ENCODE measurements at regions not wholly inside any gene's neighbourhood (a gene's known extent, or its start where the extent isn't known, plus 50 kb on each side); places are given as distances from the start of the nearest gene placed in this dataset.
A peak's percentile ranks its signal among the peaks of the same experiment; 100 is the strongest.

DNA sequence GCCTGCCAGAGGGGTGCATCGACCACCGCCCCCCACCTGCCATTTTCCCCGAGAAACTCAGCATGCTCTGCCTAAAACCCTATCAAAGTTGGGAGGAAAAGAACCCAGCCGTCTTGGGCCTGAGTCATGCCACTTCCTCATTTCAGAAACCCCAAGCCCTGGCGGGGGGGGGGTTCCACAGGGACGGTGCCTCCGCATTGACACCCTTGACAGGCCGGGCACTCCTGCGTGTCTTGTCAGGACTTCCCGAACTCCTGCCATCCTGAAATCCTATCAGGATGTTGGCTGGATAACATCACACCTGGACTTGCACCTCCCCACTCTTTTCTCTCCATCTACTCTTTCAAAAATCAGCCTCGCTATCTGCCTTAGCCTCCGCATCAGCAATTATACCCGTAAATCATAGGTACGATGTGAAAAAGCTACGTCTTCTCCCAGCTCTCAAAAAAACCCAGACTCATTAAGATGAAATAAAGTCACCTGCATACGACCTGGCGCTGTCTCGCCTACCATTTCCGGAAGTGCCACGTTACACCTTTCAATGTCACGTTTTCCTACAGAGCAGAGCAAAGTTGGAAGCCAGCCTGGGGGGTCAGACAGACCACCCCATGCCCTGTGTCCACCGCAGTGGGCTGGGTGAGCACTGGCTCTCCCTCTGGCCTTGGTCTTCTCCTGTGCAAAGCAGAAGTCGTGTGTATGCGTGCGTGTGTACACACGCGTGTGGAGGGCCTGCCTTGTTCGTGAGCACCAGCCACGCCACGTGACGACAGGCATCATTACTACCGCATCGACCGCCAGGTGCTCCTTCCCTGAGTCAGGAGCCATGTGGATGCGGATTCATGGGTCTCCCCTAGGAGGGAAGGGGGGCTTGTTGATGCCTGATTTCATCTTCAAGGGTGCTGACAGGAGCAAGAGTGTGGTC, 96.7 kb downstream of the RFLNA start:
- peak; percentile 39 for DNase-seq

DNA sequence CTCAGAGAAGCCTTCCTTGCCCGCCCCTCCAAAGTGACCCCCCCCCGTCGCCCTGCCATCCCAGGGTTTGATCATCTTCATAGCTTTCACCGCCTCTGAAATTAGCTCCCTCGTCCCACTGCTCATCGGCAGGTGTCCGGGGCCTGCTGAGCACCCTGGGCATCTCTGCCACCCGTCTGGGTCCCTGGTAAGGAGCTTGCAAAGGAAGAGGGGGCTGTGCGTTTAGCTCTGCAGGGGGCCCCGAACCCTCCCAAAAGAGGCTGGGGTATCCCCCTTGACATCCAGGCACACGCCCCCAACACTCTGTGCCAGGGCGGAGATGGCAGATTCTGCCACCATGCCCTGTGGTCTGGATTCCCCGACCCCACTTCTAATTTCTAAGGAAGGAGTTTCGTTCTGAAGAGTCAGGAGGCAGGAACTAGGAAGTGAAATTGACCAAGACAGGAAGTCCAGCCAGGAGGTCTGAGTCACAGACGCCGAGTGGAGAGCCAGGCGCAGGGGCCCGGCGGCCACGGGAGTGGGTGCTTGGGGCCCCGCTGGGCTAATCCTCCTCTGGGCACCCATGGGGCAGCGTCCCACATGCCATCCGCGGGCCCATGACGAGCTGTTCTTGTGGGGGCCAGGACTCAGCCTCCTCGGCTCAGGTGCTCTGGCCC, 95.7 kb downstream of the RFLNA start:
- no peak for DNase-seq

DNA sequence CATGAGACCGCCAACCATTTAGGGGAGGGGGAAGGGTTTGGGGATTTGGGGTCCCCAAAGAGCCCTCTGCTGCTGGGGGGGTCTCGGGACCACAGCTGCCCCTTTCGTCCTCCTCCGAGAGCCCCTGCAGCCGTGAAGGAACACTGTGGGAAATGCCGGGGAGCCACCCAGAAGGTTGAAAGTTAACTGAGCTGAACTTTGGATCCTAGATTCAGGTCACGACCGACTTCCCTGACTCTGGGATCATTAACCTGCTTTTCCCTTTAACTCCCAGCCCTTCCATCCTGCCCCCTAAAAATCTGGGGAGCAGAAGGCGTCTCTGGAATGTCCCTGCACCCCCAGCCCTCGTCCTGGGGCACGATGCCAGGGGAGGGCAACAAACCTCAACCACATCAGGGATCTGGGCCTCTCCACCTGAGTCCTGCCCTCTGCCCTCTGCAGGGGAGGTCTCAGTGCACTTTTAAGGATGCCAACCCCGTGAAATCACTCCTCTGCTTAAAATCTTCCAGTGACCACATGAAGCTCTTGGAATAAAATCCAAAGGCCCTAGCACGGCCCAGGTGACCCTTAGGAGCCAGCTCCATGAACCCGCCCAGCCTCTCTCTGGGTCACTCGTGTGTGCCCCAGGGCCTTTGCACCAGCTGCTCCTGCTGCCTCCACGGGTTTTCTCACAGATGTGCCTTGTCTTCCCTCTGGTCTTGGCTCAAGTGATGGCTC, 95.0 kb downstream of the RFLNA start:
- no peak for DNase-seq

DNA sequence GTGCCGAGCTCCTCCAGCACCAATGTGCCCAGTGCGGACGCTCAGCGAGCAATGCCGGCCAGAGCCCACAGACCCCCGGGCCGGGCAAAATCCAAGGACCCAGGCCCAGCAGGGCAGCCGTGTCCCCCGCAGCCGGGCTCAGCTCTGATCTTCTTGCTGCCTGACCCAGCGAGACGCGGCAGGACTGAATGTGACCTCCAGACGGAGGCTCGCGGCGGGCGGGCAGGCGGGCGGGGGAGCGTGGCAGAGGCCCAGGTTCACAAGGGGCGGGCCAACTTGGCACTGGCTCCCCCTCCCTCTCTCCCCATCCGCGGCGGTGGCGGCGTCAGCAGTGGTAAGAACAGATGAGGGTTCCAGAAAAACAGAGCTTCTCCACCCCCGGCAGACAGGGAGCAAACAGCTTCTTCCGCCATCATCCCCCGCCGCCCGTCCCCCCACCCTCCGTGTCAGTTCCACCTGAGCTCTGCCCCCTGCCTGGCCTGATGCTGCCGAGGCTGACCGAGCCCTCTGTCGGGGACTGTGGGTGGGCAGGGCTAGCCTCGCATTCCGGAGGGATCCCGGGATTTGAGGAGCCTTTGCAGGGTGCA, 94.3 kb downstream of the RFLNA start:
- DNase-seq = peak; percentile 77

DNA sequence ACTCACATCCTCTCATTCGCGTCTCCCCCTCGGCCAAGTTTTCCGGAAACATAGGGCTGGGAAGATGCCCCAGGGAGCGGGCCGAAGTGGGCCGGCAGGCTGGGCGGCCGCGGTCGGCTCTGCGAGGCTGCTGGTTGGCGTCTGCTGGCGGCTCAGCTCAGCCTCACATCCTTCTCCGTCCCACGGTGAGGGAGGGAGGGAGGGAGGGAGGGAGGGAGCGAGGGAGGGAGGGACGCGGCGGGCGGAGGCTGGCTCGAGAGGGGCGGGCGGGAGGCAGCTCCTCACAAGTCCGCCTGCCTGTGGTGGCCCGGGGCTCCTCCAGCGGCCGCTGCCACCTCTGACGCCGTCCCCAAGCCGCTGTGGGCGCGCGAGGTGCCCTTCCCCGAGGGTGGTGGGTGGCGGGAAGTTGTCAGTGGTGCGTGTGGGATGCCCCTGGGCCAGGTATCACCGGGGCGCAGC, 93.8 kb downstream of the RFLNA start:
- DNase-seq = peak; percentile 32

DNA sequence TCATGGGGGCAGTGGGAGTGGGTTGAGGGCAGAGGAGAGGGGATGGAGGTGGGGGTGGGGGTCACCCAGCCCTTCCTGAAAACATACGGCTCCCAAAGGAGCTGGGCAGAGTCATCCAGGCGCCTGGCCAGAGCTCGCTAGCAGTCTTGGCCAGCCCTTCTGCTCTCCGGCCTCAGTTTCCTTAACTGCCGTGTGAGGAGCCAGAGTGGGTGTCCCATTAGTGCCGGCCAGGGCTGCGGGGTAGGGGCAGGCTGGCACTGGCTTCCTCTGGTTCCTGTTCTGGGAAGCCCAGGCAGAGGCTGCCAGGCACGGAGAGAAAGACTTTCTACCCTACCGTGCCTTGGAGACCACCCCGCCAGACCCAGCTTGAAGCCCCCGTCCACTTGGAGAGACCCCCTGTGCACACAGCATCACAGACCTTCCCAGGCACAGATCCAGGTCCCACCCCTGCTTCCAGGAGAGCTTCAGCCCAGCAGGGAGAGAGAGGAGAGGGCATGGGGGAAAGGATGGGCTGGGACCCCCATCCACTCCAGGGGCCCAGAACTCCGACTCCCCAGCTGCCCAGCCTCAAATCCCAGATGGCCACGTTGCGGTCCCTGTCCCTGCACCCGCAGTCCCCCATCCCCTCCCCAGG, 93.3 kb downstream of the RFLNA start:
- DNase-seq = no peak

DNA sequence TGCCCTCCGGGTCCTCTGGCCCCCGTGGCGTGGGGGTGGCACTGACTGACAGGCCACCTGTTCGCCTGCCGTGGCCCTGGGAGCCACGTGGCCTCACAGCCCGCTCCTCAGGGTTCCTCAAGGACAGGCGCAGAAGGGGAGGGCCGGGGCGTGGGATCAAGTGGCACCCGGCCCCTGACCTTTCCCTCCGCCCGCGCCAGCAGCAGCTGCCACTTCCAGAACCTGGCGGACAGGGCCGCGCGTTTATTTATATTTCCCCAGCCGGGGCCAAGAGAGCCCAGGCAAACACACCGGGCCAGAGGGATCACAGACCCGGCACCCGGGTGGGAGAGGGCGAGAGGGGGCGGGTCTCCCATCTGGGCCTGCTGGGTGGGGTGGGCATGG, 92.6 kb downstream of the RFLNA start:
- no peak for DNase-seq

DNA sequence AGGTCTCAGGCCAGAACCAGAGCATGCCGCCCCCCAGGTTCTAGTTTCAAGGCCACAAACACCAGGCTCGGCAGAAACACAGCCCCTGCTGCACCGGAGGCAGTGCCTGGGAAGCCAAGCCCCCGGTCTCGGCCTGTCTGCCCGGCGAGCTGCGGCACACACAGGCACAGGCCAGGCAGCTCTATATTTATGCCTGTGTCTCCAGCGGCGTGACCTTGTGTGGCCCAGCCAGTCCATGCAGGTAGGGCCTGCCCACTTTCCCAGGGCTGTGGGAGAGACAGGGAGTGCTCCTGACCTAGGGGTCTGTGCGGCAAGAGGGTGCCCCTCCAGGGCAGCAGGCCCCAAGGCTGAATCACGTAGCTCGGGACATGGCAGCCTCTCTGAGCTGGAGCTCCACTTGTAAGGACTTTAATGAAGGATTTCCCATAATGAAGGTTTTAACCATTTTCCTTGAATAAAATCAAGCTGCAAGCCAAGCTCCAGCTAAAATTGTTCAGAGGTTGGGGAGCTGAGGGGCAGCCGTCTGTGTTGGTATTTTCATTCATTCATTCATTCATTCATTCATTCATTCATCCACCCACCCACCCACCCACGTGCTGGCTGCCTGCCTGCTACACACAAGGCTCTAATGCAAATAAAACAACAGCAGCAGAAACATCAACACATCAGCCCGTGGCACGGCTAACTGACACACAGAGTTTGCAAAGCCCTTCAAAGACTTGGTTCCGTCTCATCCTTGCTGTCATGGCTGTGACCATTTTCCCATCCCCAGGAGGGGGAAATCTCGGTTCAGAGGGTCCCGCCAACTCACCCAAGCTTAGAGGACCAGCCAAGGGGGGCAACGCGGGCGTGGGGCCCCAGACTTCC, 92.0 kb downstream of the RFLNA start:
- no peak for DNase-seq

DNA sequence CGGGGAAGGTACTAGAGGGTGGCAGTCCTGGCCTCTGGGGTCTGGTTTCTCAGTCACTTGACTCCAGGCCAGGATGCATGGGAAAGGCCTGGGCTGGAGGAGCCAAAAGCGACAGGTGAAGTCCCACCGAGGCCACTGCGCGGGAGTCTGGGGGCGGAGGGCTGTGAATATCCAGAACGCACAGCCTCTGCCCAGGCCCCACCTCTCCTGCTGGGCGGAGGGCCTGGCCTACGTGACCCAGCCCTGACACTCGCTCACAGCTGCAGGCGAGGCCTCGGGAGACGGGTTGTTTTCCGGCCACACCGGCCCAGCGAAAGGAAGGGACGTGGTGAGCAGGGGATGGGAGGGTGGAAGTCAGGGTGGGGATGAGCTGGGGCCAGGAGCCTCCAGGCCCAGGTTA, 91.2 kb downstream of the RFLNA start:
- DNase-seq = no peak

DNA sequence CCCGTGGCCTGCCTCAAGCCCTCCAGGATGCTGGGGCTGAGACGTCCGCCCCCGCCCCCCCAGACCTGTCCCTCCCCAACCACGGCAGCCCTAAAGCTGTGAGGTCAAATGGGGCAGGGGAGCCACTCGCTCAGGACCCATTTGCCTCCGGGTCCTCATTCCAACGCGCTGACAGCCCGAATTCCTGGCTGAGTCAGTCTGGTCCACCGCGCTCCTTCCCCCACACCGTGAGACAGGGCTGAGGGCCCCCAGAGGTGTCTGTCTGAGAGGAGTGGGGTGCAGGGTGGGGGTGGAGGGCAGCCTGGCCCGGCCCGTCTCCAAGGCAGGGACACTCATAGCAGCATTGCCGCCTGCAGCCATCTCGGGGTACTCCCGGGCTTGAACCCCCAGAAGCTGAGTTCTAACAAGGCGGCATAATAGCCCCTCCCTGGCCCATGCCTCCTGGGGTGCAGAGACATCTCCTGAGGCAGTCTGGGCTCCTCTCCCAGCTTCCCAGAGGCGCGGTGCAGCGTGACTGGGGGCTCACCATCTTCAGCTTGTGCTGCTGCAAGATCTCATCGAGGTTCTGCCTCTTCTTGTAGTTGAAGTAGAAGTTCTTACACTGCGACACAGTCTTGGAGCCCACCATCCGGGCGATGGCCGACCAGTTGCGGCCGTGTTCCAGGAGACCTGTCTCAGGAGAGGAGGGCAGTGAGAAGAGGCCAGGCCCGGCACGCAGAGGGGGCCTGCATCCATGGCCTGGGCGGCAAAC, 90.5 kb downstream of the RFLNA start:
- DNase-seq = no peak

DNA sequence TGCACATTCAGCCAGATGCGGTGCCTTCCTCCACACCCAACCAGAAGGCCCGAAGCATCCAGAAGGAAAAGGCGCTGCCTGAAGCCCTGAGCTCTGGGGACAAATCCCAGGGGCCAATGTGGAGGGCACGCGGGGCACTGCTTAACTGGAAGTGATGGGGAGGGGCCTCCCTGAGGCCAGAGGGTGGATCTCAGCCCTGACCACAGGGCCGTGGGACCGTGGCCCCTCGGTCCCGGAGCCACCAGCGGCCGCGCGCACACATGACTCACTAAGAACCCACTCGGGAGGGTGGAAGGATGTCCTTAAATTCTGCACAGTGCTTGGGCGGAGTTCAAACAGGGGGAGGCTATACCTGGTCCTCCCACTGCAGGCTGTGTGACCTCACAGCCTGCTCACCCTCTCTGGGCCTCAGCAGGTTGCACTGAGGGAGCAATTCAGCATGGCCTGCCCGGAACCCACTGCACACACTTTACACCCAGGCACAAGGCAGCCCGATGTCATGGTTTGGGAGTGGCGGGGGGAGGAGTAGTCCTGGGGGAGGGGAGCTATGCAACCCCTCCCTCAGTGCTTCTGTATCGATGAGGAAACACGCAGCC, 89.5 kb downstream of the RFLNA start:
- no peak for DNase-seq

DNA sequence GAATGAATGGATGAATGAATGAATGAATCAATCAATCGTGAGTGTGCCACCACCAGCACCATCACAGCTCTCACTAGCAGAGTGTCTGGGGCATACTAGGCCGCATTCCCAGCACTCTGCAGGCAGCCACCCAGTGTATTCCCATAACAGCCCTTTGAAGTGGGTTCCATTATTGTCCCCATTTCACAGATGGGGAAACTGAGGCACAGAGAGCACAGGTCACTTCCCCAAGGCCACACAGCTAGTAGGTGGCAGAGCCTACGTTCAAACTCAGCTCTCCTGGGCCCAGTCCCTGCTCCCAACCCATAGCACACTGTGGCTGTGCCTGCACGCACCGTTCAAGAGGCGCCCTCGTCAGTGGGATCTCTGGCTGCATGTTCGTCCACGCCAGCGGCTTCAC, 88.1 kb downstream of the RFLNA start:
- DNase-seq = no peak

DNA sequence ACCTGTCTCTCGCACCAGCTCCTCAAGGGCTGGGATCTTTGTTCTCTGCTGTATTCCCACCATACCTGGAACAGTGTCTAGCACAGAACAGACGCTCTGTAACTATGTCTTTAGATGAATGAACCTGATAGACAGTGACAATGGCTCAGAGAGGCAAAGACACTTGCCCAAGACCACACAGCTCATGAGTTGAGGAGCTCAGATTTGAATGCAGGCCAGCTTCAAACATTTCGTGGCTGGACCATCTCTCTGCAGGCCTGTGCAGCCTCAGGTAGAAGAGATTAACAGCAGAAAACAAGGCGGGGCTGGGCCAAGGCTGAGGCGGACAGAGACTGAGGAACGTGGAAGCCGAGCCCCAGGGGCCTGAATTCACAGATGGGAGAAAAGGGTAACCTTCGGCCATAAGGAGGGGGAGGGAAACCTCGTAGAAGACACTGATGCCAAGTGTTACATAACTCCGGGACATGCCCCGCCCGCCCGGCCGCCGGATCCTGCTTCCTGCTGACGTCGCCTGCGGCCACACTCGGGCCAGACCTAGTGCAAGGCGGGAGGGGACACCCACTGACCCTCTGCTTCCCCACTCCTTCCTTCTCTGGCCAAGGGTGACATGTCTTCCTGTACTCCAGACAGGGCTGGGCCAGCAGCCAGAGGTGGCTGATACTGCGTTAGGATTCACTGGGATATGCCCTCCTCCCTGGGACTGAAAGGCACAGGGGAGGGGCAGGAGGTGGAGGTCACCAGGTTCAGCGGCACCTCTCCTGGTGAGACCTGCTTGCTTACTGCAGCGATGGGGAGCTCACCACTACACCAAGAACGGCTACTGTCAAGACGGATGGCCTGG, 86.8 kb downstream of the RFLNA start:
- DNase-seq = no peak

DNA sequence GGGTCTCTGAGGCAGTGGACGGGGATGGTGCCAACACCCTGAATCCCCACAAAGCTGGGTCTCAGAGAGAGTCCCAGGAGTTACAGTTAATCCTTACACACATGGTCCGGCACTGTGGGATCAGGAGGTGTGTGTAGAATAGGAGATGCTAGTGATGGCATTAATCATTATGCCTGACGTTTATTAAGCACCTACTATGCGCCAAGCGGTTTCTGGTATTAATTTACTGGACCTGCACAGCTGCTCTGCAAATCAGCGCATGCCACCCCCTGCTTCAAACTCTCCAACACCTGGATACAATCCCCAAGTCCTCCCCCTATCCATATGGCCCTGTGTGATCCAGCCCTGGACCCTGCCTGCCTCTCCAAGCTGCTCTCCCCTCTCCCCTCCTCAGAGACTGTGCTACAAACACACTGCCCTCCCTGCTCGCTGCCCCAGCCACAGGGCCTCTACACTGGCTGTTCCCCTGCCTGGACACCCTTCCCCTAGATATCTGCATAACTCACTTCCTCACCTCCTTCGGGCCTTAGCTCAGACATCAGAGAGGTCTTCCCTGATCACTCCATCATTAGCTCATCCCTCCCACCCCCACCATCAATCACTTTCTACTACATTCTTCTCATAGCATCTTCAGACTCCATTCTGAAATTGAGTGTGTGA, 86.0 kb downstream of the RFLNA start:
- no peak for DNase-seq

DNA sequence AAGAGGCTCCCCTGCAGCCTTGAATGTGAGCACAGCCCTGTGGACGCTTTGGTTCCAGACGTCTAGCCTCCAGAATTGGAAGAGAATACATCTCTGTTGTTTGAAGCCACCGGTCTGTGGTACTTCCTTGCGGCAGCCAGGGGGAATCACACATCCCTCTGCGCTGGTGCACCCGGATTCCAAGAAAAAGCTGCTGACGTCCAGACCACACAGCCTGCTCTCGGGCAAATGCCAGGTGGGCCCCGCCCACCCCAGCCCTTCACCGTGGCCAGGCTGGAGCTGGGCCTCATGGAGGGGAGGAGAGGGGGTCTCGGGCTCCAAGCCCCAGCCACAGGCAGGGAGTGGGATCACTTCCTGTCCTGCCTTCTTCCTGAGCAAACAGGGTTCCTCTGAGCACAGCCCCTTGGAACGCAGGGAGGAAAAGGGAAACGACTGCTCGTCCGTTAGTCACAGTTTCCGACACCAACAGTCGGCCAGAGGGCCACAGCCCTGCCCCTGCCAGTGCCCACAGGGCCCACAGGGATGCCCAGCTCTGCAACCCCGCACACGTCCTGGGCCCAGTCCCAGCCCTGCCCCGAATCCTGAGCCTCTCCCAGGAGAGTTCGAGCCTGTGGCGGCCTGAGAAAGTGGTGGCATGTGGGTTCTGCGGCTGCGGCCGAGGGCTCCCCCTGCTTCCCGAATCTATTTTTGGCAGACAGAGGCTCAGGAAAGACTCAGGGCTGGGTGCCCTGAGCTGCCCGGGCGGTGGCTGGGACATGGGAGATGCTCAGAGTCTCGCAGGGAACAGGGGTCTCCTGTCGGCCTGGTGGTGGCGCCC, 85.3 kb downstream of the RFLNA start:
- no peak for DNase-seq

DNA sequence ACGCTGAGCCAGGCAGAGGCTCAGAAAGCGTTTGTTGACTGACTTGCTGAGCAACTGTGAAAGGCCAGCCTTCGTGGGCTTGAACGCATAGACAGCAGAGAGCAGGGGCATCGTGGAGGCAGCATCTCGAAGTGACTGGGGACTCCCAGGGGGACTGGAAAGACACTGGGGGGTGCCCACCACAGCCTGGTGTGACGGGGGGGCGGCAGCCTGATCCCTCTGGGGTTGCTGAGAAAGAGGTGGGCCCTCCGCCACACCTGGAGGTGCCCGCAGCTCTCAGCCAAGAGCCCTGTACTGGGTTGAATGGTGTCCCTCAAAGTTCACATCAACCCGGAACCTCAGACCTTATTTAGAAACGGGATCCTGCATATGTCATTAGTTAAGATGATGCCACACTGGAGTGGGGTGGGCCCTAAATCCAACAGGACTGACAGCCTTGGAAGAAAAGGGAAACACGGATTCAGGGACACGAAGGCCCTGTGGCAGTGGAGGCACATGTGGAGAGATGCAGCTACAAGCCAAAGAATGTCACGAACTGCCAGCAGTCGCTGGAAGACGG, 84.6 kb downstream of the RFLNA start:
- no peak for DNase-seq

DNA sequence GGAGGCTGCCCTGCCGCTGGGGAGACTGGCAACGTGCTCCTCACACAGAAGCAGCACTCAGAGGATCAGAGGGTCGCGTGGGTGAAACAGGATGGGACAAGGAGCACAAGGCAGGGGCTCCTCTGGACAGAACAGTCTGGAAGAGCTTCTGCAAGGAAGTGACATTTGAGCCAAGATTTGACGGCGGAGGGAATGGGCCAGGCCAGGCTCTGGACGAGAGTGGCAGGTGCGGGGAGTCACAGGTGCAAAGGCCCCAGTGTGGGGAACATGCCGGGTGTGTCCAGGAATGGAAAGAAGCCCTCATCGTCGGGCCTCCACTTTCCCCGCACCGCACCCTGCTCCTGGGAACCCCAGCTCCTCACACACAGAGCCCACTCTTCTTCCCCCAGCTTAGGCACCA, 84.0 kb downstream of the RFLNA start:
- no peak for DNase-seq

DNA sequence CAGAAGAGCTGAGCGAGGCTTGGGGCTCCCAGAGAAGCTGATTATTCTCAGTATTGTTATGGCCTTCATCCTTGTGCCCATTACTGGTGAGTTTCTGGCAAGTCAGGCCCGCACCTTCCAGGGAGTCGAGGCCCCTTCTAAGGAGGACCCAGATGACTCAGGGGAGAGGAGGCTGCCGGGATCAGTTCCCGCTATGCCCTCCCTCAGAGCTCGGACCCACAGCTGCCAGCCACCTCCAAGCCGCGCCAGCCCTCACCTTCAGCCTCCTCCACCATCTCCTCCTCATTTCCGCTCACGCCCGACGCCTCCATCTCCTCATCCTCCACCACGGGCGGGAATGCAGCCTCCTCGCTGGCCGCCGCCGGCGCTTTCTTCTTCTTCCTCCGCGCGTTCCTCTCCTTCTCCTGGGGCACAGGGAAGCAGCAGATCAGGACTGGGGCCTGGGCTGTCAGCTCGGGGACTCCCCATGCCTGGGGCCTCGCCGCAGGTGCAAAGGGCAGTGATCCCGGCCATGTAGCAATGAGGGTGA, 83.2 kb downstream of the RFLNA start:
- DNase-seq = no peak

Measured in activated CD4-positive, alpha-beta T cell treated with anti-CD3 and anti-CD28 coated beads, Interleukin-2, amount 50 U/mL, for 1 hour (primary cell).